Esophagus squamous epithelium (tissue), 5 donors: ENCODE measurements at regions not wholly inside any gene's neighbourhood (a gene's known extent, or its start where the extent isn't known, plus 50 kb on each side); places are given as distances from the start of the nearest gene placed in this dataset.
A peak's percentile ranks its signal among the peaks of the same experiment; 100 is the strongest.

ENCODE experiments used
- DNase-seq: peaks from one replicate; lab custom pipeline; 2025; lab: John Stamatoyannopoulos, UW
- H3K27ac ChIP-seq, 4 donors: fragments of 200-600 bp; sonication (generic); one replicate each; pipeline ENCODE4 v1.5.1; 2016 to 2019; ENCODE audit warnings: mild to moderate bottlenecking in 1 of 4
- H3K27me3 ChIP-seq, 4 donors: fragments of 200-600 bp; sonication (generic); 1 replicate in 3 of 4; 2 replicates in 1 of 4; pipeline versions ENCODE4 v1.5.1 to v1.6.0; 2017 to 2021; ENCODE audit warnings: antibody characterized with exemption in 1 of 4
- H3K36me3 ChIP-seq, 3 donors: fragments of 200-600 bp; sonication (generic); one replicate each; pipeline ENCODE4 v1.5.1; 2016 to 2019
- H3K4me1 ChIP-seq, 3 donors: fragments of 200-600 bp; sonication (generic); one replicate each; pipeline ENCODE4 v1.5.1; 2017 to 2019
- H3K4me3 ChIP-seq, 4 donors: fragments of 200-600 bp; sonication (generic); 1 replicate in 3 of 4; 2 replicates in 1 of 4; pipeline ENCODE4 v1.5.1; 2016 to 2019; ENCODE audit warnings: mild to moderate bottlenecking in 2 of 4, moderate library complexity in 1 of 4
- H3K9me3 ChIP-seq, 3 donors: fragments of 200-600 bp; sonication (generic); one replicate each; pipeline ENCODE4 v1.5.1; 2016 to 2019
- CTCF ChIP-seq, 6 experiments: fragments of 450-650 bp in 4 of 6; fragments of 200-600 bp in 2 of 6; sonication (generic) in 2 of 6; IDR thresholded peaks; one replicate each; pipeline ENCODE4 v1.5.1; 2016 to 2019; ENCODE audit warnings: antibody characterized with exemption in 6 of 6, mild to moderate bottlenecking in 4 of 6, moderate library complexity in 4 of 6
- POLR2A ChIP-seq, 4 donors: fragments of 450-650 bp; IDR thresholded peaks; one replicate each; pipeline ENCODE4 v1.6.1; 2017; ENCODE audit warnings: antibody characterized with exemption in 4 of 4, mild to moderate bottlenecking in 4 of 4, moderate library complexity in 3 of 4
- WGBS, 2 donors: methylation state at CpG; one replicate each; pipeline ENCODE4 v1.1.5; 2018; 5-methylcytosine and 5-hydroxymethylcytosine counted together
- intact Hi-C: fragments of 100-400 bp; cut with DNase I; formaldehyde crosslinking; loops from one replicate; pipeline ENCODE4 v1.15.0; 2022
- donor health status: DM: yes; HTN: yes; CAD: no.

GRCh38 chr10:124289851-124290795, 128.6 kb downstream of the OAT start:
- no peaks in the 10 kb centered on the region for H3K36me3 ChIP-seq
- 61 to 62% methylated on average over 14 to 17 of the region's 18 CpGs for WGBS, 2 donors
- H3K4me1 ChIP-seq, result peaks cover under 1 to 23% (median 2%) of the 10 kb centered on the region in 3 donors
- DNase-seq, result no peak
- peaks cover 0 to 14% (median 0%) of the 10 kb centered on the region in 4 donors for H3K27me3 ChIP-seq
- intact Hi-C loops, result no loop called here
- H3K4me3 ChIP-seq, result no peak overlapping the region
- H3K9me3 ChIP-seq, result no peaks in the 10 kb centered on the region
- TF ChIP-seq POLR2A (IDR thresholded peaks at IDR 0.05), result no peak
- TF ChIP-seq CTCF (IDR thresholded peaks at IDR 0.05), result no peak
- H3K27ac ChIP-seq, result peak overlapping the region in 2 of 4 donors; percentile 46 to 47

- TF ChIP-seq POLR2A (IDR thresholded peaks at IDR 0.05), result no peak
- no peak for TF ChIP-seq CTCF (IDR thresholded peaks at IDR 0.05)
Observed at GRCh38 chr10:124288928-124289850, 129.5 kb downstream of the OAT start.

GRCh38 chr10:124288486-124288885, 130.2 kb downstream of the OAT start:
- TF ChIP-seq POLR2A (IDR thresholded peaks at IDR 0.05) (no peak), CTCF (IDR thresholded peaks at IDR 0.05) (no peak)
- Histone ChIP-seq H3K9me3 (no peaks in the 10 kb centered on the region), H3K27me3 (peaks cover 0 to 14% (median 0%) of the 10 kb centered on the region in 4 donors), H3K4me3 (no peak overlapping the region), H3K27ac (no peak overlapping the region), H3K4me1 (peaks cover 0 to 16% (median 0%) of the 10 kb centered on the region in 3 donors), H3K36me3 (no peaks in the 10 kb centered on the region)
- WGBS, 2 donors, result 85 to 87% methylated on average over 7 to 8 of the region's 8 CpGs
- no peak for DNase-seq
- intact Hi-C loops, result no loop called here

More at GRCh38 chr10:124288928-124289850, 129.5 kb downstream of the OAT start:
- DNase-seq, result no peak
- H3K4me3 ChIP-seq, result no peak overlapping the region
- intact Hi-C loops, result no loop called here
- H3K27ac ChIP-seq, result no peak overlapping the region
- H3K36me3 ChIP-seq, result no peaks in the 10 kb centered on the region
- H3K4me1 ChIP-seq, result peaks cover 0 to 16% (median 0%) of the 10 kb centered on the region in 3 donors
- peaks cover 0 to 14% (median 0%) of the 10 kb centered on the region in 4 donors for H3K27me3 ChIP-seq
- no peaks in the 10 kb centered on the region for H3K9me3 ChIP-seq
- 88 to 89% methylated on average over 8 to 9 of the region's 21 CpGs for WGBS, 2 donors

- Histone ChIP-seq H3K27ac (no peak overlapping the region), H3K9me3 (no peaks in the 10 kb centered on the region), H3K36me3 (no peaks in the 10 kb centered on the region), H3K4me1 (peaks cover 0 to 16% (median 0%) of the 10 kb centered on the region in 3 donors), H3K27me3 (peaks cover 0 to 14% (median 0%) of the 10 kb centered on the region in 4 donors), H3K4me3 (no peak overlapping the region)
- intact Hi-C loops, result no loop called here
- no peak for DNase-seq
- TF ChIP-seq POLR2A (IDR thresholded peaks at IDR 0.05), result no peak
- no peak for TF ChIP-seq CTCF (IDR thresholded peaks at IDR 0.05)
- WGBS, 2 donors, result 80 to 100% methylated on average over 1 to 3 of the region's 9 CpGs
Observed at GRCh38 chr10:124287791-124288190, 130.9 kb downstream of the OAT start.
